ENCODE measurements at regions not wholly inside any gene's neighbourhood (a gene's known extent, or its start where the extent isn't known, plus 50 kb on each side); places are given as distances from the start of the nearest gene placed in this dataset.

DNA sequence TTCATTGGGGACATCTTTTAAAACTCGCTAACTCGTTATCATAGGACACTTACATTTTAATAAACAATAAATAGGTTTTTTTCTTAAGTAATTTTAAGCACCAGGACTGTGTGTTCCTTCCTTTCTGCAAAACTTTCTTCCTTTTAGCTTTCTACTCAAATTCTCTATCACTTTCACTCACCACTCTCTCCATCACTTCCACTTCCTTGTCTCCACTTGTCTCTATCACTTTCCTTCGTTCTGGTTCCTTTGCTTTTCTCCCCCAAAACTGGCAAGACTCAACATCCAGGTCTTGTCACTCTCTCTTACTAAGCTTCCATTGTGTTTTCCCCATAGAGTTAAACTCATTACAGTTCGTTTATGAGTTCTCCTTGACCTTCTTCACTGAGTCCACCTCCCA, 99.0 kb downstream of the ZPLD1 start:
- no peak for TF ChIP-seq YY1 (IDR thresholded peaks at IDR 0.05; ENCODE audit: insufficient read depth, insufficient read length)
- no peak for TF ChIP-seq ZNF274 (IDR thresholded peaks at IDR 0.05; ENCODE audit: low read depth, low read length)
- no peak for TF ChIP-seq SUZ12 (IDR thresholded peaks at IDR 0.05; ENCODE audit: extremely low read depth, insufficient read depth, insufficient read length)
